Right lobe of liver (tissue), 6 donors: ENCODE measurements at regions not wholly inside any gene's neighbourhood (a gene's known extent, or its start where the extent isn't known, plus 50 kb on each side); places are given as distances from the start of the nearest gene placed in this dataset.
A peak's percentile ranks its signal among the peaks of the same experiment; 100 is the strongest.

Experiments
- ATAC-seq, 4 donors: fragments of 200-7000 bp; cut with Tn5 transposase; one replicate each; pipeline ENCODE4 v1.9.1; 2020; ENCODE audit warnings: mild to moderate bottlenecking in 4 of 4, moderate library complexity in 4 of 4
- DNase-seq, 3 donors: peaks; one replicate each; pipeline ENCODE4 v3.0.0-alpha.2; 2020
- H3K27ac ChIP-seq, 3 donors: fragments of 200-600 bp; one replicate each; pipeline ENCODE4 v1.8.0; 2022
- H3K27me3 ChIP-seq, 2 donors: fragments of 200-600 bp; one replicate each; pipeline ENCODE4 v1.8.0; 2022
- H3K36me3 ChIP-seq, 4 donors: fragments of 200-600 bp; sonication (generic) in 1 of 4; one replicate each; pipeline versions ENCODE4 v1.5.1 to v1.8.0; 2017 to 2022; ENCODE audit warnings: control low read depth in 1 of 4
- H3K4me1 ChIP-seq, 4 donors: fragments of 200-600 bp; sonication (generic) in 1 of 4; one replicate each; pipeline versions ENCODE4 v1.5.1 to v1.8.0; 2017 to 2022; ENCODE audit warnings: control low read depth in 1 of 4
- H3K4me3 ChIP-seq, 3 donors: fragments of 200-600 bp; one replicate each; pipeline ENCODE4 v1.8.0; 2022
- H3K9me3 ChIP-seq, 4 donors: fragments of 200-600 bp; sonication (generic) in 1 of 4; one replicate each; pipeline versions ENCODE4 v1.5.1 to v1.8.0; 2017 to 2022; ENCODE audit warnings: control low read depth in 1 of 4
- CTCF ChIP-seq, 4 donors: fragments of 200-600 bp in 3 of 4; fragments of 450-650 bp in 1 of 4; IDR thresholded peaks; one replicate each; pipeline versions ENCODE4 v1.5.1 to v1.8.0; 2016 to 2022; ENCODE audit warnings: antibody characterized with exemption in 4 of 4, mild to moderate bottlenecking in 2 of 4
- POLR2A ChIP-seq: fragments of 450-650 bp; IDR thresholded peaks from one replicate; pipeline ENCODE4 v1.6.1; 2017; ENCODE audit warnings: antibody characterized with exemption, mild to moderate bottlenecking
- whole genome bisulfite sequencing: methylation state at CpG from one replicate; pipeline ENCODE4 v1.1.6; 2018; ENCODE audit warnings: low coverage, low lambda C conversion rate; ENCODE audit not compliant: insufficient coverage; ENCODE audit errors: missing lambda C conversion rate; 5-methylcytosine and 5-hydroxymethylcytosine counted together
- intact Hi-C, 2 donors: fragments of 100-400 bp; cut with DNase I; formaldehyde crosslinking; loops; one replicate each; pipeline versions ENCODE4 v1.11.2 to v1.14.1; 2022
- donor health status: DM: no; HTN: yes; CAD: no.
- donor health status: DM: no; HTN: no; CAD: no.
- donor health status: DM: no; HTN: no; CAD: no.
- donor health status: DM: no; HTN: yes; CAD: no.
- donor health status: DM: no; HTN: yes; CAD: no.

GRCh38 chr18:25923193-25923592 lies 167.2 kb downstream of the SS18 start:
- intact Hi-C loops = no loop called here

GRCh38 chr18:25921677-25922421 lies 168.6 kb downstream of the SS18 start:
- ATAC-seq = peak; percentile 82 to 92 (median 92)
- no peaks in the 10 kb centered on the region for H3K4me1 ChIP-seq
- H3K9me3 ChIP-seq = no peaks in the 10 kb centered on the region
- no peak overlapping the region for H3K4me3 ChIP-seq
- H3K36me3 ChIP-seq = no peaks in the 10 kb centered on the region
- TF ChIP-seq POLR2A = no peak
- TF ChIP-seq CTCF (IDR thresholded peaks at IDR 0.05) = peak; percentile 55 to 67 (median 60)
- peak in 1 of 3 donors; percentile 54 for DNase-seq
- no peak overlapping the region for H3K27ac ChIP-seq
- 86% methylated on average over 7 of the region's 13 CpGs for WGBS
- intact Hi-C loops = no loop called here
- no peaks in the 10 kb centered on the region for H3K27me3 ChIP-seq

More at GRCh38 chr18:25923193-25923592, 167.2 kb downstream of the SS18 start:
- no peak overlapping the region for H3K4me3 ChIP-seq
- no peak for ATAC-seq
- no peak overlapping the region for H3K27ac ChIP-seq
- H3K4me1 ChIP-seq = no peaks in the 10 kb centered on the region
- no peaks in the 10 kb centered on the region for H3K9me3 ChIP-seq
- no peaks in the 10 kb centered on the region for H3K27me3 ChIP-seq
- 78% methylated on average over 4 of the region's 4 CpGs for WGBS
- no peak for DNase-seq
- TF ChIP-seq POLR2A = no peak
- no peak for TF ChIP-seq CTCF (IDR thresholded peaks at IDR 0.05)
- H3K36me3 ChIP-seq = no peaks in the 10 kb centered on the region

GRCh38 chr18:25915907-25916306 lies 174.5 kb downstream of the SS18 start:
- DNase-seq = no peak
- no peak for ATAC-seq
- TF ChIP-seq CTCF (IDR thresholded peaks at IDR 0.05) (no peak), POLR2A (no peak)
- no peak overlapping the region for H3K27ac ChIP-seq
- no peaks in the 10 kb centered on the region for H3K4me1 ChIP-seq
- H3K9me3 ChIP-seq = no peaks in the 10 kb centered on the region
- intact Hi-C loops = no loop called here
- no peaks in the 10 kb centered on the region for H3K27me3 ChIP-seq
- H3K4me3 ChIP-seq = no peak overlapping the region
- 63% methylated on average over 4 of the region's 4 CpGs for WGBS
- no peaks in the 10 kb centered on the region for H3K36me3 ChIP-seq

- ATAC-seq (no peak), DNase-seq (no peak)
- WGBS = 18% methylated on average over 2 of the region's 2 CpGs
- Histone ChIP-seq H3K36me3 (no peaks in the 10 kb centered on the region), H3K9me3 (no peaks in the 10 kb centered on the region), H3K27ac (no peak overlapping the region), H3K27me3 (no peaks in the 10 kb centered on the region), H3K4me3 (no peak overlapping the region), H3K4me1 (no peaks in the 10 kb centered on the region)
- TF ChIP-seq POLR2A = no peak
- no peak for TF ChIP-seq CTCF (IDR thresholded peaks at IDR 0.05)
- intact Hi-C loops = no loop called here
These were observed 191.4 kb downstream of the SS18 start for GRCh38 chr18:25898965-25899364.
